ENCODE measurements at regions not wholly inside any gene's neighbourhood (a gene's known extent, or its start where the extent isn't known, plus 50 kb on each side); places are given as distances from the start of the nearest gene placed in this dataset.
A peak's percentile ranks its signal among the peaks of the same experiment; 100 is the strongest.

- no peaks in the 10 kb centered on the region for H3K27me3 ChIP-seq (ENCODE audit: insufficient read depth, insufficient read length)
- peaks cover 4% of the 10 kb centered on the region for H3K4me1 ChIP-seq (ENCODE audit: insufficient read depth, insufficient read length)
- H3K36me3 ChIP-seq (ENCODE audit: insufficient read depth, insufficient read length, low read length): no peaks in the 10 kb centered on the region
- DNase-seq (ENCODE audit: low read depth, low spot score): no peak
- no peak for TF ChIP-seq YY1 (IDR thresholded peaks at IDR 0.05; ENCODE audit: insufficient read depth, insufficient read length)
- no peaks in the 10 kb centered on the region for H3K9me3 ChIP-seq (ENCODE audit: insufficient read depth, low read length)
- H3K4me3 ChIP-seq (ENCODE audit: insufficient read length, low read depth): no peak overlapping the region
- H3K9ac ChIP-seq (ENCODE audit: insufficient read length, low read depth): no peak overlapping the region
Observed at GRCh38 chr2:105580870-105581554, 163.7 kb upstream of the NCK2 start.

GRCh38 chr2:105580216-105580615 lies 164.5 kb upstream of the NCK2 start:
- TF ChIP-seq SUZ12 (IDR thresholded peaks at IDR 0.05; ENCODE audit: extremely low read depth, insufficient read depth, insufficient read length) (no peak), YY1 (IDR thresholded peaks at IDR 0.05; ENCODE audit: insufficient read depth, insufficient read length) (no peak), ZNF274 (IDR thresholded peaks at IDR 0.05; ENCODE audit: low read depth, low read length) (no peak)
- no peaks in the 10 kb centered on the region for H3K36me3 ChIP-seq (ENCODE audit: insufficient read depth, insufficient read length, low read length)
- DNase-seq (ENCODE audit: low read depth, low spot score): no peak
- no peaks in the 10 kb centered on the region for H3K9me3 ChIP-seq (ENCODE audit: insufficient read depth, low read length)
- H3K4me1 ChIP-seq (ENCODE audit: insufficient read depth, insufficient read length): peaks cover 4% of the 10 kb centered on the region
- no peak overlapping the region for H3K4me3 ChIP-seq (ENCODE audit: insufficient read length, low read depth)
- H3K9ac ChIP-seq (ENCODE audit: insufficient read length, low read depth): no peak overlapping the region
- H3K27me3 ChIP-seq (ENCODE audit: insufficient read depth, insufficient read length): no peaks in the 10 kb centered on the region

GRCh38 chr2:105578166-105578565 lies 166.5 kb upstream of the NCK2 start:
- Histone ChIP-seq H3K27me3 (ENCODE audit: insufficient read depth, insufficient read length) (no peaks in the 10 kb centered on the region), H3K9me3 (ENCODE audit: insufficient read depth, low read length) (no peaks in the 10 kb centered on the region), H3K4me3 (ENCODE audit: insufficient read length, low read depth) (no peak overlapping the region), H3K4me1 (ENCODE audit: insufficient read depth, insufficient read length) (peaks cover 4% of the 10 kb centered on the region), H3K9ac (ENCODE audit: insufficient read length, low read depth) (no peak overlapping the region), H3K36me3 (ENCODE audit: insufficient read depth, insufficient read length, low read length) (no peaks in the 10 kb centered on the region)
- DNase-seq (ENCODE audit: low read depth, low spot score): no peak
- TF ChIP-seq ZNF274 (IDR thresholded peaks at IDR 0.05; ENCODE audit: low read depth, low read length) (no peak), YY1 (IDR thresholded peaks at IDR 0.05; ENCODE audit: insufficient read depth, insufficient read length) (no peak), SUZ12 (IDR thresholded peaks at IDR 0.05; ENCODE audit: extremely low read depth, insufficient read depth, insufficient read length) (no peak)

- Histone ChIP-seq H3K36me3 (ENCODE audit: insufficient read depth, insufficient read length, low read length) (no peaks in the 10 kb centered on the region), H3K4me3 (ENCODE audit: insufficient read length, low read depth) (no peak overlapping the region), H3K9ac (ENCODE audit: insufficient read length, low read depth) (no peak overlapping the region), H3K4me1 (ENCODE audit: insufficient read depth, insufficient read length) (peaks cover 4% of the 10 kb centered on the region), H3K9me3 (ENCODE audit: insufficient read depth, low read length) (no peaks in the 10 kb centered on the region), H3K27me3 (ENCODE audit: insufficient read depth, insufficient read length) (no peaks in the 10 kb centered on the region)
- TF ChIP-seq SUZ12 (IDR thresholded peaks at IDR 0.05; ENCODE audit: extremely low read depth, insufficient read depth, insufficient read length) (no peak), ZNF274 (IDR thresholded peaks at IDR 0.05; ENCODE audit: low read depth, low read length) (no peak), YY1 (IDR thresholded peaks at IDR 0.05; ENCODE audit: insufficient read depth, insufficient read length) (no peak)
- no peak for DNase-seq (ENCODE audit: low read depth, low spot score)
Observed at GRCh38 chr2:105577762-105578161, 166.9 kb upstream of the NCK2 start.

GRCh38 chr2:105576440-105577241 lies 168.1 kb upstream of the NCK2 start:
- Histone ChIP-seq H3K9ac (ENCODE audit: insufficient read length, low read depth) (peak overlapping the region; percentile 71), H3K36me3 (ENCODE audit: insufficient read depth, insufficient read length, low read length) (no peaks in the 10 kb centered on the region), H3K27me3 (ENCODE audit: insufficient read depth, insufficient read length) (no peaks in the 10 kb centered on the region), H3K4me3 (ENCODE audit: insufficient read length, low read depth) (no peak overlapping the region), H3K4me1 (ENCODE audit: insufficient read depth, insufficient read length) (peaks cover 4% of the 10 kb centered on the region), H3K9me3 (ENCODE audit: insufficient read depth, low read length) (no peaks in the 10 kb centered on the region)
- DNase-seq (ENCODE audit: low read depth, low spot score): peak; percentile 32
- TF ChIP-seq ZNF274 (IDR thresholded peaks at IDR 0.05; ENCODE audit: low read depth, low read length) (no peak), SUZ12 (IDR thresholded peaks at IDR 0.05; ENCODE audit: extremely low read depth, insufficient read depth, insufficient read length) (no peak), YY1 (IDR thresholded peaks at IDR 0.05; ENCODE audit: insufficient read depth, insufficient read length) (no peak)

- no peaks in the 10 kb centered on the region for H3K27me3 ChIP-seq (ENCODE audit: insufficient read depth, insufficient read length)
- no peak for DNase-seq (ENCODE audit: low read depth, low spot score)
- TF ChIP-seq ZNF274 (IDR thresholded peaks at IDR 0.05; ENCODE audit: low read depth, low read length) (no peak), YY1 (IDR thresholded peaks at IDR 0.05; ENCODE audit: insufficient read depth, insufficient read length) (no peak), SUZ12 (IDR thresholded peaks at IDR 0.05; ENCODE audit: extremely low read depth, insufficient read depth, insufficient read length) (no peak)
- H3K4me1 ChIP-seq (ENCODE audit: insufficient read depth, insufficient read length): peaks cover 4% of the 10 kb centered on the region
- no peaks in the 10 kb centered on the region for H3K9me3 ChIP-seq (ENCODE audit: insufficient read depth, low read length)
- no peak overlapping the region for H3K9ac ChIP-seq (ENCODE audit: insufficient read length, low read depth)
- H3K36me3 ChIP-seq (ENCODE audit: insufficient read depth, insufficient read length, low read length): no peaks in the 10 kb centered on the region
- H3K4me3 ChIP-seq (ENCODE audit: insufficient read length, low read depth): no peak overlapping the region
Observed at GRCh38 chr2:105576050-105576439, 168.7 kb upstream of the NCK2 start.

GRCh38 chr2:105575499-105576025 lies 169.2 kb upstream of the NCK2 start:
- Histone ChIP-seq H3K4me1 (ENCODE audit: insufficient read depth, insufficient read length) (peaks cover 4% of the 10 kb centered on the region), H3K4me3 (ENCODE audit: insufficient read length, low read depth) (no peak overlapping the region), H3K27me3 (ENCODE audit: insufficient read depth, insufficient read length) (no peaks in the 10 kb centered on the region), H3K36me3 (ENCODE audit: insufficient read depth, insufficient read length, low read length) (no peaks in the 10 kb centered on the region), H3K9me3 (ENCODE audit: insufficient read depth, low read length) (no peaks in the 10 kb centered on the region), H3K9ac (ENCODE audit: insufficient read length, low read depth) (no peak overlapping the region)
- DNase-seq (ENCODE audit: low read depth, low spot score): no peak
- no peak for TF ChIP-seq YY1 (IDR thresholded peaks at IDR 0.05; ENCODE audit: insufficient read depth, insufficient read length)
- TF ChIP-seq SUZ12 (IDR thresholded peaks at IDR 0.05; ENCODE audit: extremely low read depth, insufficient read depth, insufficient read length): no peak
- TF ChIP-seq ZNF274 (IDR thresholded peaks at IDR 0.05; ENCODE audit: low read depth, low read length): no peak

Data from NT2/D1 (cell line).